Astrocyte (in vitro differentiated cells and primary cell): ENCODE measurements at regions not wholly inside any gene's neighbourhood (a gene's known extent, or its start where the extent isn't known, plus 50 kb on each side); places are given as distances from the start of the nearest gene placed in this dataset.

Experiments
- DNase-seq: peaks from one replicate; pipeline ENCODE4 v3.0.0-alpha.2; 2010; ENCODE audit warnings: low read depth
- FAIRE-seq: peaks from 2 replicates; lab custom pipeline; 2011; peaks lifted over from hg19 to GRCh38; lab: Jason Lieb, UNC
- H2AFZ ChIP-seq: 2 replicates; pipeline ENCODE4 v1.6.0; 2012; ENCODE audit warnings: low read depth, low read length, inconsistent platforms
- H3K27ac ChIP-seq: 2 replicates; pipeline ENCODE4 v1.5.1; 2011; ENCODE audit warnings: low read depth, low read length, inconsistent platforms
- H3K27me3 ChIP-seq: 2 replicates; pipeline ENCODE4 v1.6.0; 2011; ENCODE audit warnings: low read length, inconsistent platforms; ENCODE audit not compliant: insufficient read depth
- H3K36me3 ChIP-seq: 2 replicates; pipeline ENCODE4 v1.5.1; 2011; ENCODE audit warnings: low read length, inconsistent platforms; ENCODE audit not compliant: insufficient read depth
- H3K4me1 ChIP-seq: 2 replicates; pipeline ENCODE4 v1.5.1; 2011; ENCODE audit warnings: low read length, inconsistent platforms; ENCODE audit not compliant: insufficient read depth
- H3K4me2 ChIP-seq: 2 replicates; pipeline ENCODE4 v1.6.0; 2012; ENCODE audit warnings: low read length, inconsistent platforms
- H3K4me3 ChIP-seq: 2 replicates; pipeline ENCODE4 v1.5.1; 2011; ENCODE audit warnings: low read depth, mild to moderate bottlenecking, low read length, inconsistent platforms; ENCODE audit not compliant: insufficient read depth
- H3K79me2 ChIP-seq: 2 replicates; pipeline ENCODE4 v1.6.0; 2012; ENCODE audit warnings: mild to moderate bottlenecking, low read length, inconsistent platforms; ENCODE audit not compliant: insufficient read depth
- H3K9ac ChIP-seq: 2 replicates; pipeline ENCODE4 v1.6.0; 2012; ENCODE audit warnings: mild to moderate bottlenecking, low read length, inconsistent platforms
- H3K9me3 ChIP-seq: 2 replicates; pipeline ENCODE4 v1.5.1; 2012; ENCODE audit warnings: low read depth, mild to moderate bottlenecking, low read length, inconsistent platforms; ENCODE audit not compliant: insufficient read depth
- H4K20me1 ChIP-seq: 2 replicates; pipeline ENCODE4 v1.6.0; 2012; ENCODE audit warnings: low read length, inconsistent platforms; ENCODE audit not compliant: insufficient read depth
- H3K27ac Mint-ChIP-seq: one replicate; pipeline ENCODE4 v1.8.0; 2021; ENCODE audit warnings: mild to moderate bottlenecking, mixed read lengths; ENCODE audit not compliant: unreplicated experiment
- H3K27me3 Mint-ChIP-seq: one replicate; pipeline ENCODE4 v1.8.0; 2021; ENCODE audit warnings: low read depth, mixed read lengths; ENCODE audit not compliant: unreplicated experiment
- H3K36me3 Mint-ChIP-seq: one replicate; pipeline ENCODE4 v1.8.0; 2021; ENCODE audit warnings: low read depth, mixed read lengths; ENCODE audit not compliant: unreplicated experiment
- H3K4me1 Mint-ChIP-seq: one replicate; pipeline ENCODE4 v1.8.0; 2021; ENCODE audit warnings: low read depth, mixed read lengths; ENCODE audit not compliant: unreplicated experiment
- H3K4me3 Mint-ChIP-seq: one replicate; pipeline ENCODE4 v1.8.0; 2021; ENCODE audit warnings: mild to moderate bottlenecking, moderate library complexity, mixed read lengths; ENCODE audit not compliant: unreplicated experiment
- H3K9me3 Mint-ChIP-seq: one replicate; pipeline ENCODE4 v1.8.0; 2021; ENCODE audit warnings: mild to moderate bottlenecking, mixed read lengths; ENCODE audit not compliant: unreplicated experiment
- CTCF ChIP-seq: IDR thresholded peaks from 2 replicates; pipeline ENCODE4 v1.5.1; 2011; ENCODE audit warnings: low read depth, mild to moderate bottlenecking, inconsistent platforms, low read length, moderate library complexity; ENCODE audit not compliant: insufficient read depth
- EZH2 ChIP-seq: IDR thresholded peaks from 2 replicates; pipeline ENCODE4 v1.6.1; 2012; ENCODE audit warnings: mild to moderate bottlenecking, low read length, inconsistent platforms; ENCODE audit not compliant: insufficient read depth

GRCh38 chr12:67535971-67536370, 112.6 kb upstream of the DYRK2 start:
- Mint-ChIP-seq H3K4me1 (peaks cover 37% of the 10 kb centered on the region), H3K27me3 (peaks cover 4% of the 10 kb centered on the region)
- no peak for FAIRE-seq

GRCh38 chr12:67539329-67539728, 109.2 kb upstream of the DYRK2 start:
- no peaks in the 10 kb centered on the region for H3K9me3 Mint-ChIP-seq

More at GRCh38 chr12:67535971-67536370, 112.6 kb upstream of the DYRK2 start:
- Histone ChIP-seq H2AFZ (no peak overlapping the region), H3K4me3 (no peak overlapping the region), H3K9me3 (no peaks in the 10 kb centered on the region), H3K36me3 (no peaks in the 10 kb centered on the region), H3K9ac (no peak overlapping the region), H3K27ac (no peak overlapping the region), H3K27me3 (no peaks in the 10 kb centered on the region), H3K79me2 (no peaks in the 10 kb centered on the region), H4K20me1 (no peaks in the 10 kb centered on the region), H3K4me1 (peaks cover 25% of the 10 kb centered on the region), H3K4me2 (no peak overlapping the region)
- Mint-ChIP-seq H3K36me3 (no peaks in the 10 kb centered on the region), H3K4me3 (no peak overlapping the region), H3K27ac (no peak overlapping the region), H3K9me3 (no peaks in the 10 kb centered on the region)
- DNase-seq: no peak
- no peak for TF ChIP-seq EZH2
- no peak for TF ChIP-seq CTCF

More at GRCh38 chr12:67539329-67539728, 109.2 kb upstream of the DYRK2 start:
- DNase-seq (no peak), FAIRE-seq (no peak)
- no peaks in the 10 kb centered on the region for H3K79me2 ChIP-seq
- H3K4me1 ChIP-seq: peaks cover 12% of the 10 kb centered on the region
- no peak overlapping the region for H3K9ac ChIP-seq
- no peak overlapping the region for H2AFZ ChIP-seq
- Mint-ChIP-seq H3K27ac (no peak overlapping the region), H3K36me3 (no peaks in the 10 kb centered on the region), H3K27me3 (peaks cover 6% of the 10 kb centered on the region), H3K4me1 (peaks cover 30% of the 10 kb centered on the region), H3K4me3 (no peak overlapping the region)
- H3K36me3 ChIP-seq: no peaks in the 10 kb centered on the region
- TF ChIP-seq EZH2: no peak
- TF ChIP-seq CTCF: no peak
- no peak overlapping the region for H3K27ac ChIP-seq
- no peaks in the 10 kb centered on the region for H4K20me1 ChIP-seq
- no peaks in the 10 kb centered on the region for H3K9me3 ChIP-seq
- no peak overlapping the region for H3K4me3 ChIP-seq
- no peak overlapping the region for H3K4me2 ChIP-seq
- H3K27me3 ChIP-seq: no peaks in the 10 kb centered on the region
